HFFc6 (cell line): ENCODE measurements at regions not wholly inside any gene's neighbourhood (a gene's known extent, or its start where the extent isn't known, plus 50 kb on each side); places are given as distances from the start of the nearest gene placed in this dataset.

Source experiments
- DNase-seq: peaks from one replicate; pipeline ENCODE4 v3.0.0-alpha.2; 2018
- H3K27ac Mint-ChIP-seq: 2 replicates; pipeline ENCODE4 v1.8.0; 2020; ENCODE audit warnings: mild to moderate bottlenecking, mixed read lengths
- H3K27me3 Mint-ChIP-seq: 2 replicates; pipeline ENCODE4 v1.8.0; 2021; ENCODE audit warnings: mild to moderate bottlenecking, moderate library complexity, mixed read lengths; ENCODE audit not compliant: insufficient read depth
- H3K36me3 Mint-ChIP-seq: 2 replicates; pipeline ENCODE4 v1.8.0; 2021; ENCODE audit warnings: low read depth, mixed read lengths
- H3K4me1 Mint-ChIP-seq: 2 replicates; pipeline ENCODE4 v1.8.0; 2020; ENCODE audit warnings: low read depth, mixed read lengths
- H3K4me3 Mint-ChIP-seq: 2 replicates; pipeline ENCODE4 v1.8.0; 2020; ENCODE audit warnings: mild to moderate bottlenecking, moderate library complexity, mixed read lengths
- H3K9me3 Mint-ChIP-seq: 2 replicates; pipeline ENCODE4 v1.8.0; 2020; ENCODE audit warnings: mild to moderate bottlenecking, mixed read lengths
- CTCF ChIP-seq: fragments of 200-600 bp; sonication (generic); IDR thresholded peaks from 2 replicates; pipeline ENCODE4 v1.5.0; 2021; ENCODE audit warnings: antibody characterized with exemption, mild to moderate bottlenecking

- H3K36me3 Mint-ChIP-seq, result no peaks in the 10 kb centered on the region
- TF ChIP-seq CTCF, result no peak
- H3K4me3 Mint-ChIP-seq, result no peak overlapping the region
- H3K4me1 Mint-ChIP-seq, result peaks cover 22% of the 10 kb centered on the region
- no peak overlapping the region for H3K27ac Mint-ChIP-seq
- H3K9me3 Mint-ChIP-seq, result no peaks in the 10 kb centered on the region
- no peak for DNase-seq
- H3K27me3 Mint-ChIP-seq, result peaks cover 1% of the 10 kb centered on the region
Observed at GRCh38 chr15:81071705-81072104, 62.4 kb upstream of the CFAP161 start.

- no peak for TF ChIP-seq CTCF
- Mint-ChIP-seq H3K4me3 (no peak overlapping the region), H3K27me3 (peaks cover 1% of the 10 kb centered on the region), H3K27ac (no peak overlapping the region), H3K4me1 (peaks cover 22% of the 10 kb centered on the region), H3K9me3 (no peaks in the 10 kb centered on the region), H3K36me3 (no peaks in the 10 kb centered on the region)
- no peak for DNase-seq
Observed at GRCh38 chr15:81072551-81072950, 61.5 kb upstream of the CFAP161 start.

GRCh38 chr15:81073801-81074200 lies 60.3 kb upstream of the CFAP161 start:
- Mint-ChIP-seq H3K27me3 (peaks cover 1% of the 10 kb centered on the region), H3K4me1 (peaks cover 22% of the 10 kb centered on the region), H3K4me3 (no peak overlapping the region), H3K36me3 (no peaks in the 10 kb centered on the region), H3K9me3 (no peaks in the 10 kb centered on the region), H3K27ac (no peak overlapping the region)
- TF ChIP-seq CTCF, result no peak
- no peak for DNase-seq

- Mint-ChIP-seq H3K4me1 (peaks cover 22% of the 10 kb centered on the region), H3K36me3 (no peaks in the 10 kb centered on the region), H3K9me3 (no peaks in the 10 kb centered on the region), H3K27me3 (peaks cover 1% of the 10 kb centered on the region), H3K27ac (no peak overlapping the region), H3K4me3 (no peak overlapping the region)
- DNase-seq, result no peak
- TF ChIP-seq CTCF, result no peak
Observed at GRCh38 chr15:81074773-81075172, 59.3 kb upstream of the CFAP161 start.

GRCh38 chr15:81075272-81075671 lies 58.8 kb upstream of the CFAP161 start:
- Mint-ChIP-seq H3K27ac (no peak overlapping the region), H3K27me3 (peaks cover 1% of the 10 kb centered on the region), H3K36me3 (no peaks in the 10 kb centered on the region), H3K9me3 (no peaks in the 10 kb centered on the region), H3K4me3 (no peak overlapping the region), H3K4me1 (peaks cover 21% of the 10 kb centered on the region)
- DNase-seq, result no peak
- no peak for TF ChIP-seq CTCF

GRCh38 chr15:81080996-81081395 lies 53.1 kb upstream of the CFAP161 start:
- H3K9me3 Mint-ChIP-seq, result no peaks in the 10 kb centered on the region
- no peaks in the 10 kb centered on the region for H3K4me1 Mint-ChIP-seq
- H3K4me3 Mint-ChIP-seq, result no peak overlapping the region
- no peak overlapping the region for H3K27ac Mint-ChIP-seq
- no peaks in the 10 kb centered on the region for H3K36me3 Mint-ChIP-seq
- no peak for TF ChIP-seq CTCF
- no peak for DNase-seq
- no peaks in the 10 kb centered on the region; the same call in 1 of the 2 replicates for H3K27me3 Mint-ChIP-seq
